HEK293 (cell line): ENCODE measurements at regions not wholly inside any gene's neighbourhood (a gene's known extent, or its start where the extent isn't known, plus 50 kb on each side); places are given as distances from the start of the nearest gene placed in this dataset.

Source experiments
- CTCF ChIA-PET: fragments of 350-600 bp; formaldehyde crosslinking; extraction: SDS; loops from one replicate; lab custom pipeline; 2021; ENCODE audit warnings: antibody characterized with exemption; lab: Yijun Ruan, JAX
- POLR2A ChIA-PET: fragments of 300-600 bp; formaldehyde crosslinking; extraction: SDS; loops from one replicate; lab custom pipeline; 2020; ENCODE audit warnings: antibody characterized with exemption, inconsistent platforms; lab: Yijun Ruan, JAX
- H3K27ac ChIP-seq: fragments of 200-500 bp; sonication (Bioruptor generic); 2 replicates; pipeline ENCODE4 v1.5.1; 2014; ENCODE audit warnings: low read depth, low read length, control low read depth, inconsistent platforms; ENCODE audit errors: extremely low read depth
- H3K36me3 ChIP-seq, 2 experiments: fragments of 200-500 bp in 1 of 2; sonication (Bioruptor generic) in 1 of 2; 1 replicate in 1 of 2; 2 replicates in 1 of 2; pipeline ENCODE4 v1.5.1; 2014 to 2017; ENCODE audit warnings: inconsistent platforms in 2 of 2, low read length in 2 of 2; ENCODE audit not compliant: control insufficient read depth in 2 of 2, insufficient read depth in 1 of 2
- H3K4me1 ChIP-seq: fragments of 200-500 bp; sonication (Bioruptor generic); 2 replicates; pipeline ENCODE4 v1.5.1; 2014; ENCODE audit warnings: mild to moderate bottlenecking, low read length, inconsistent platforms; ENCODE audit not compliant: control insufficient read depth, insufficient read depth
- H3K4me3 ChIP-seq: 2 replicates; pipeline ENCODE4 v1.5.1; 2011; ENCODE audit warnings: low read depth, mild to moderate bottlenecking, control low read depth, low read length, moderate library complexity
- H3K9me3 ChIP-seq: fragments of 200-500 bp; sonication (Bioruptor generic); 2 replicates; pipeline ENCODE4 v1.5.1; 2014; ENCODE audit warnings: low read depth, low read length, inconsistent platforms; ENCODE audit not compliant: control insufficient read depth, insufficient read depth
- HOXC10 ChIP-seq: sonication (generic); formaldehyde crosslinking; IDR thresholded peaks from 2 replicates; pipeline ENCODE4 v1.8.1; 2023; ENCODE audit warnings: mild to moderate bottlenecking, missing genetic modification reagents
- KLF1 ChIP-seq: fragments of 450-650 bp; formaldehyde crosslinking; IDR thresholded peaks from 2 replicates; pipeline ENCODE4 v1.5.1; 2016; ENCODE audit warnings: missing biosample characterization, missing genetic modification characterization
- KLF16 ChIP-seq: fragments of 450-650 bp; formaldehyde crosslinking; IDR thresholded peaks from 2 replicates; pipeline ENCODE4 v1.5.1; 2017; ENCODE audit warnings: missing biosample characterization, missing genetic modification characterization
- WT1 ChIP-seq: fragments of 450-650 bp; formaldehyde crosslinking; IDR thresholded peaks from 2 replicates; pipeline ENCODE4 v1.5.1; 2016; ENCODE audit warnings: missing biosample characterization, missing genetic modification characterization
- ZNF112 ChIP-seq: fragments of 450-650 bp; formaldehyde crosslinking; IDR thresholded peaks from 2 replicates; pipeline ENCODE4 v1.5.0; 2017; ENCODE audit warnings: missing biosample characterization, missing genetic modification characterization
- ZNF121 ChIP-seq: fragments of 450-650 bp; formaldehyde crosslinking; IDR thresholded peaks from 2 replicates; pipeline ENCODE4 v1.5.1; 2016; ENCODE audit warnings: missing biosample characterization, missing genetic modification characterization
- ZNF138 ChIP-seq: fragments of 450-650 bp; formaldehyde crosslinking; IDR thresholded peaks from 2 replicates; pipeline ENCODE4 v1.5.1; 2016; ENCODE audit warnings: missing biosample characterization, missing genetic modification characterization, borderline replicate concordance
- ZNF157 ChIP-seq: fragments of 450-650 bp; formaldehyde crosslinking; IDR thresholded peaks from 2 replicates; pipeline ENCODE4 v1.5.1; 2016; ENCODE audit warnings: missing biosample characterization, missing genetic modification characterization
- ZNF202 ChIP-seq: fragments of 450-650 bp; formaldehyde crosslinking; IDR thresholded peaks from 2 replicates; pipeline ENCODE4 v1.5.1; 2016; ENCODE audit warnings: missing biosample characterization, missing genetic modification characterization, borderline replicate concordance
- ZNF23 ChIP-seq: fragments of 450-650 bp; formaldehyde crosslinking; IDR thresholded peaks from 2 replicates; pipeline ENCODE4 v1.5.1; 2016; ENCODE audit warnings: missing biosample characterization, missing genetic modification characterization, borderline replicate concordance
- ZNF239 ChIP-seq: fragments of 450-650 bp; formaldehyde crosslinking; IDR thresholded peaks from 2 replicates; pipeline ENCODE4 v1.5.1; 2016; ENCODE audit warnings: missing biosample characterization, missing genetic modification characterization
- ZNF292 ChIP-seq: fragments of 450-650 bp; formaldehyde crosslinking; IDR thresholded peaks from 2 replicates; pipeline ENCODE4 v1.5.1; 2016; ENCODE audit warnings: low read depth, missing biosample characterization, missing genetic modification characterization, borderline replicate concordance
- ZNF324 ChIP-seq: fragments of 450-650 bp; formaldehyde crosslinking; IDR thresholded peaks from 2 replicates; pipeline ENCODE4 v1.5.1; 2016; ENCODE audit warnings: missing biosample characterization, missing genetic modification characterization
- ZNF350 ChIP-seq: fragments of 450-650 bp; formaldehyde crosslinking; IDR thresholded peaks from 2 replicates; pipeline ENCODE4 v1.5.0; 2017; ENCODE audit warnings: missing biosample characterization, mild to moderate bottlenecking, missing genetic modification characterization
- ZNF391 ChIP-seq: fragments of 450-650 bp; formaldehyde crosslinking; IDR thresholded peaks from 2 replicates; pipeline ENCODE4 v1.5.1; 2016; ENCODE audit warnings: low read depth, missing biosample characterization, missing genetic modification characterization, borderline replicate concordance
- ZNF416 ChIP-seq: fragments of 450-650 bp; formaldehyde crosslinking; IDR thresholded peaks from 2 replicates; pipeline ENCODE4 v1.5.1; 2016; ENCODE audit warnings: missing biosample characterization, missing genetic modification characterization
- ZNF530 ChIP-seq: fragments of 450-650 bp; formaldehyde crosslinking; IDR thresholded peaks from 2 replicates; pipeline ENCODE4 v1.5.1; 2016; ENCODE audit warnings: low read depth, missing biosample characterization, missing genetic modification characterization
- ZNF558 ChIP-seq: fragments of 450-650 bp; formaldehyde crosslinking; IDR thresholded peaks from 2 replicates; pipeline ENCODE4 v1.5.1; 2016; ENCODE audit warnings: missing biosample characterization, missing genetic modification characterization
- ZNF600 ChIP-seq: fragments of 450-650 bp; formaldehyde crosslinking; IDR thresholded peaks from 2 replicates; pipeline ENCODE4 v1.5.1; 2016; ENCODE audit warnings: missing biosample characterization, missing genetic modification characterization
- ZNF610 ChIP-seq: fragments of 450-650 bp; formaldehyde crosslinking; IDR thresholded peaks from 2 replicates; pipeline ENCODE4 v1.5.1; 2016; ENCODE audit warnings: missing biosample characterization, missing genetic modification characterization, borderline replicate concordance
- ZNF692 ChIP-seq: fragments of 450-650 bp; formaldehyde crosslinking; IDR thresholded peaks from 2 replicates; pipeline ENCODE4 v1.5.1; 2016; ENCODE audit warnings: missing biosample characterization, missing genetic modification characterization
- ZSCAN16 ChIP-seq: fragments of 450-650 bp; formaldehyde crosslinking; IDR thresholded peaks from 2 replicates; pipeline ENCODE4 v1.5.1; 2016; ENCODE audit warnings: missing biosample characterization, missing genetic modification characterization
- TF ChIP-seq, protein P1 (sequence below): fragments of 450-650 bp; formaldehyde crosslinking; IDR thresholded peaks from 2 replicates; pipeline ENCODE4 v1.5.1; 2016; ENCODE audit warnings: missing biosample characterization, missing genetic modification characterization

DNA sequence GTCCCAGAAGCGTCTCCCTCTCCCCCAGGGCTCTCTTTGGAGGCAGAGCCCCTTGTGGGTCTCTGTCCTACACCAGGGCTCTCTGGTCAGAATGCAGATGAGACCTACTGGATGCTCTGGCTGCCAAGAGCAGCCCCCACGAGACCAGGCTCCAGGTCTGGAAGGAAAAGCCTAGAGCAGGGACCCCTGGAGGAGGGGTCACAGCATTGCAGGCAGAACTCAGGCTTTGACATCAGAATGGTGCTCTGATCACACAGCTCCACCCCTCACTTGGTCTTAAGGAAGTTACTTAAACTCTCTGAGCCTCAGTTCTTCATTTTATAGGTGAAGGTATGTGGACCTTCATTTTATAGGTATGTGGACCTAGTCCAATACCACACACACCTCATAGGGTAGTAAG is 83.1 kb downstream of the ARL6IP4 start:
- POLR2A ChIA-PET, result no interaction called here
- Histone ChIP-seq H3K4me3 (no peak overlapping the region), H3K9me3 (no peaks in the 10 kb centered on the region), H3K27ac (no peak overlapping the region), H3K36me3 (no peaks in the 10 kb centered on the region), H3K4me1 (no peaks in the 10 kb centered on the region)
- TF ChIP-seq ZNF350 (tag by site-specific recombination), result no peak
- TF ChIP-seq ZSCAN16, result peak; percentile 96
- CTCF ChIA-PET, result interaction anchor here (1.0 to 1.7 kb wide), 2 partner anchors 9 kb away, joined by 3 to 4 read pairs; no protein-coding TSS in a partner anchor

DNA sequence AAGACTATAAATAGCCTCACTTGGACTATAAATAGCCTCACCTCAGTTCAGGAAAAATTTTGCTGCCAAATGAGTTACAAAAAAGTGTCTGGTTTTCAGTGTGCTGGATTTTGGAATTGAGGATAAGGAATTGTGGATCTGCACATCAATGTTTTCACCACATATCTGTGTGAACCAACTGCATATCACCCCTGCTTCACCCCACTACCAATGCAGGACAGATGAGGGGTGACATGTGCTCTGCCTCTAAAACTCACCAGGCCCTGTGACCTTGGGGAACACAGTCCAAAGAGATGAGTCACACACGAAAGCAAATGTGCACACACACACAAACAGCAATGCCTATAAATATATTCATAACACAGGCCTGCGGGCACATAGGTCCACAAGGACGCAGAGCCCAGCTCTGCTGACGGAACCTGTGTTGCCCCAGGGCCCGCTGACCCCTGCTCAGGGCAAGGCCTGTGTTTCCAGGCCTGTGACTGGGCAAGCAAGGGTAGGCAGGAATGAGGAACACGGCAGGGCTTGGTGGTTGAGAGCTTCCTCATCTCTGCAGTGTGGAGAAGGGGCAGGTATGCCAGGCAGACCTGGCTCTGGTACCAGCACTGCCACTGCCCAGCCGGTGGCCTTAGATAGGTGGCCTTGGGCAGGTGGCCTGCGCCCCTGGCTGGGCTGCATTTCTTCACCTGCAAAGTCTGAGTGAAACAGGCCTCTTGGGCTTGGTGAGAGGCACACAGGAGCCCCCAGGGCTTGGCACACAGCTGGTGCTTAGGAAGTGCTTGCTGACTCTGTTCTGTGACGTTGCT is 82.4 kb downstream of the ARL6IP4 start:
- no peak overlapping the region for H3K27ac ChIP-seq
- ChIA-PET POLR2A (no interaction called here), CTCF (interaction anchor here (0.5 to 1.7 kb wide), 3 partner anchors 8 to 113 kb away, joined by 3 to 4 read pairs (median 3); no protein-coding TSS in a partner anchor)
- no peaks in the 10 kb centered on the region for H3K9me3 ChIP-seq
- TF ChIP-seq ZNF23 (tag by site-specific recombination) (no peak), ZNF600 (peak; percentile 31; the same call in 1 of the 2 replicates)
- H3K36me3 ChIP-seq, result no peaks in the 10 kb centered on the region
- no peaks in the 10 kb centered on the region for H3K4me1 ChIP-seq
- no peak overlapping the region for H3K4me3 ChIP-seq

GRCh38 chr12:123061441-123062205 is 81.1 kb downstream of the ARL6IP4 start:
- H3K27ac ChIP-seq, result no peak overlapping the region
- H3K4me3 ChIP-seq, result no peak overlapping the region
- H3K36me3 ChIP-seq, result no peaks in the 10 kb centered on the region
- no peaks in the 10 kb centered on the region for H3K4me1 ChIP-seq
- no peak for TF ChIP-seq ZNF324 (tag by site-specific recombination)
- ChIA-PET POLR2A (no interaction called here), CTCF (interaction anchor here (0.5 kb wide), 1 partner anchor 202 kb away, joined by 3 read pairs; no protein-coding TSS in a partner anchor)
- no peaks in the 10 kb centered on the region for H3K9me3 ChIP-seq

GRCh38 chr12:123059500-123059899 is 79.0 kb downstream of the ARL6IP4 start:
- H3K27ac ChIP-seq, result no peak overlapping the region
- no peaks in the 10 kb centered on the region for H3K4me1 ChIP-seq
- ChIA-PET POLR2A (interaction anchor here (1.6 kb wide), 1 partner anchor 11 kb away, joined by 5 read pairs; no protein-coding TSS in a partner anchor), CTCF (interaction anchor here (0.7 kb wide), 1 partner anchor 62 kb away, joined by 3 read pairs; no protein-coding TSS in a partner anchor)
- H3K36me3 ChIP-seq, result no peaks in the 10 kb centered on the region
- H3K4me3 ChIP-seq, result no peak overlapping the region
- H3K9me3 ChIP-seq, result no peaks in the 10 kb centered on the region
- TF ChIP-seq ZNF530 (tag by site-specific recombination) (no peak), ZNF610 (tag by site-specific recombination) (no peak), ZNF138 (tag by site-specific recombination) (no peak), ZNF692 (tag by site-specific recombination) (no peak), ZNF391 (no peak), KLF1 (tag by site-specific recombination) (no peak), ZNF292 (tag by site-specific recombination) (no peak), HOXC10 (no peak), ZNF202 (tag by site-specific recombination) (no peak), ZNF558 (tag by site-specific recombination) (no peak), ZNF157 (tag by site-specific recombination) (no peak), ZNF416 (no peak), ZNF239 (tag by site-specific recombination) (no peak), KLF16 (tag by site-specific recombination) (no peak), WT1 (tag by site-specific recombination) (no peak), ZNF112 (tag by site-specific recombination) (no peak), ZNF121 (tag by site-specific recombination) (no peak)
- TF ChIP-seq, protein P1, sequence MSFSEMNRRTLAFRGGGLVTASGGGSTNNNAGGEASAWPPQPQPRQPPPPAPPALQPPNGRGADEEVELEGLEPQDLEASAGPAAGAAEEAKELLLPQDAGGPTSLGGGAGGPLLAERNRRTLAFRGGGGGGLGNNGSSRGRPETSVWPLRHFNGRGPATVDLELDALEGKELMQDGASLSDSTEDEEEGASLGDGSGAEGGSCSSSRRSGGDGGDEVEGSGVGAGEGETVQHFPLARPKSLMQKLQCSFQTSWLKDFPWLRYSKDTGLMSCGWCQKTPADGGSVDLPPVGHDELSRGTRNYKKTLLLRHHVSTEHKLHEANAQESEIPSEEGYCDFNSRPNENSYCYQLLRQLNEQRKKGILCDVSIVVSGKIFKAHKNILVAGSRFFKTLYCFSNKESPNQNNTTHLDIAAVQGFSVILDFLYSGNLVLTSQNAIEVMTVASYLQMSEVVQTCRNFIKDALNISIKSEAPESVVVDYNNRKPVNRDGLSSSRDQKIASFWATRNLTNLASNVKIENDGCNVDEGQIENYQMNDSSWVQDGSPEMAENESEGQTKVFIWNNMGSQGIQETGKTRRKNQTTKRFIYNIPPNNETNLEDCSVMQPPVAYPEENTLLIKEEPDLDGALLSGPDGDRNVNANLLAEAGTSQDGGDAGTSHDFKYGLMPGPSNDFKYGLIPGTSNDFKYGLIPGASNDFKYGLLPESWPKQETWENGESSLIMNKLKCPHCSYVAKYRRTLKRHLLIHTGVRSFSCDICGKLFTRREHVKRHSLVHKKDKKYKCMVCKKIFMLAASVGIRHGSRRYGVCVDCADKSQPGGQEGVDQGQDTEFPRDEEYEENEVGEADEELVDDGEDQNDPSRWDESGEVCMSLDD (tag by site-specific recombination), result no peak
